Bronchial epithelial cell (primary cell): ENCODE measurements at regions not wholly inside any gene's neighbourhood (a gene's known extent, or its start where the extent isn't known, plus 50 kb on each side); places are given as distances from the start of the nearest gene placed in this dataset.
A peak's percentile ranks its signal among the peaks of the same experiment; 100 is the strongest.

Source experiments
- DNase-seq: peaks from one replicate; pipeline ENCODE4 v3.0.0-alpha.2; 2010; ENCODE audit warnings: low read depth
- FAIRE-seq: peaks from 2 replicates; lab custom pipeline; 2011; peaks lifted over from hg19 to GRCh38; lab: Jason Lieb, UNC
- H3K27me3 ChIP-seq: 2 replicates; pipeline ENCODE4 v1.5.1; 2011; ENCODE audit warnings: low read length; ENCODE audit not compliant: control insufficient read depth, insufficient read depth
- H3K36me3 ChIP-seq: 2 replicates; pipeline ENCODE4 v1.5.1; 2011; ENCODE audit warnings: low read length; ENCODE audit not compliant: control insufficient read depth, insufficient read depth
- H3K4me3 ChIP-seq: 2 replicates; pipeline ENCODE4 v1.5.1; 2011; ENCODE audit warnings: mild to moderate bottlenecking, low read depth, low read length, control low read depth
- TF ChIP-seq, protein P1 (sequence below): IDR thresholded peaks from 2 replicates; pipeline ENCODE4 v1.5.1; 2011; ENCODE audit warnings: mild to moderate bottlenecking, moderate library complexity, low read length, control low read depth, inconsistent platforms; ENCODE audit not compliant: insufficient read depth, severe bottlenecking

DNA sequence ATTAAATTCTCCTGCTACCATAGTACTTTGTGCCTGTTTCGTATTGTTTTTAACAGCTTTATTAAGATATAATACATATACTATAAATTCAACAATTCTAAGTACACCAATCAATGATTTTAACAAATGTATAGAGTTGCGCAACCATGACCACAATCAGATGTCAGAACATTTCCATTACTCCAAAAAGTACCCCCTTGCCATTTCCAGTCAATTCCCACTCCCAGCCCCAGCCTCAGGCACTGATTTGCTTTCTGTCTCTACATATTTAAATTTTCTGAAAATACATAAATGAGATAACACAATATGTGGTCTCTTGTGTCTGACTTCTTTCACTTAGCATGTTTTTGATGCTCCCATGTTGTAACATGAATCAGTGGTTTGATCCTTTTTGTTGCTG lies 193.9 kb downstream of the FIGN start:
- no peaks in the 10 kb centered on the region for H3K27me3 ChIP-seq
- TF ChIP-seq, protein P1, sequence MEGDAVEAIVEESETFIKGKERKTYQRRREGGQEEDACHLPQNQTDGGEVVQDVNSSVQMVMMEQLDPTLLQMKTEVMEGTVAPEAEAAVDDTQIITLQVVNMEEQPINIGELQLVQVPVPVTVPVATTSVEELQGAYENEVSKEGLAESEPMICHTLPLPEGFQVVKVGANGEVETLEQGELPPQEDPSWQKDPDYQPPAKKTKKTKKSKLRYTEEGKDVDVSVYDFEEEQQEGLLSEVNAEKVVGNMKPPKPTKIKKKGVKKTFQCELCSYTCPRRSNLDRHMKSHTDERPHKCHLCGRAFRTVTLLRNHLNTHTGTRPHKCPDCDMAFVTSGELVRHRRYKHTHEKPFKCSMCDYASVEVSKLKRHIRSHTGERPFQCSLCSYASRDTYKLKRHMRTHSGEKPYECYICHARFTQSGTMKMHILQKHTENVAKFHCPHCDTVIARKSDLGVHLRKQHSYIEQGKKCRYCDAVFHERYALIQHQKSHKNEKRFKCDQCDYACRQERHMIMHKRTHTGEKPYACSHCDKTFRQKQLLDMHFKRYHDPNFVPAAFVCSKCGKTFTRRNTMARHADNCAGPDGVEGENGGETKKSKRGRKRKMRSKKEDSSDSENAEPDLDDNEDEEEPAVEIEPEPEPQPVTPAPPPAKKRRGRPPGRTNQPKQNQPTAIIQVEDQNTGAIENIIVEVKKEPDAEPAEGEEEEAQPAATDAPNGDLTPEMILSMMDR, result no peak
- DNase-seq (no peak), FAIRE-seq (no peak)
- no peaks in the 10 kb centered on the region for H3K36me3 ChIP-seq
- H3K4me3 ChIP-seq, result no peak overlapping the region

GRCh38 chr2:163541495-163541894 lies 194.3 kb downstream of the FIGN start:
- Histone ChIP-seq H3K36me3 (no peaks in the 10 kb centered on the region), H3K4me3 (no peak overlapping the region), H3K27me3 (no peaks in the 10 kb centered on the region)
- DNase-seq (no peak), FAIRE-seq (no peak)
- TF ChIP-seq, protein P1, result no peak

DNA sequence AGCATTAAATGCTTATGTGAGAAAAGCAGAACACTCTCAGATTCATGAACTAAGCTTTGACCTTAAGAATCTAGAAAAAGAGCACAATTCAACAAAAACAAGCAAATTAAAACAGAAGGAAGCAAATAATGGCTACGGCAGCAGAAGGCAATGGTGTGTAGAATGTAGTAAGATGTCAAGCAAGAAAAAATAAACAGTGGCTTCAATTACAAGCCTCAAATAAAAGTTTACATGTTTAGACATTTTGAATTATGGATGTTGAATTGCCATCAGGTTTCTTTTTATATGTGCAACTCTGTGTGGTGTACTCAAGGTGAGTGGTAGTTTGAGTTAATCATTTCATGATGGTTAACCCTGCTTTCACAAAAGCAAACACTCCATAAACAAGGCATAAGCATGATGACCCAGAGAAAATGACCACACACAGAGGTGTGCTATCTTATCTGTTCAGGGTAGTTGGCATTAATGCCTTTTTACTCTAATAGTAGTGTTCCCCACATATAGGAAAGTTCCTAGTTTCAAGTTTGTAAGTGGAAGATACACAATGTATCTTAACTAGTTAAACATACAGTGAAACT lies 207.1 kb downstream of the FIGN start:
- no peak overlapping the region for H3K4me3 ChIP-seq
- DNase-seq (no peak), FAIRE-seq (no peak)
- TF ChIP-seq, protein P1, result no peak
- no peaks in the 10 kb centered on the region for H3K36me3 ChIP-seq
- H3K27me3 ChIP-seq, result no peaks in the 10 kb centered on the region

GRCh38 chr2:163527381-163527780 lies 208.4 kb downstream of the FIGN start:
- no peaks in the 10 kb centered on the region for H3K36me3 ChIP-seq
- H3K4me3 ChIP-seq, result no peak overlapping the region
- DNase-seq (peak; percentile 31), FAIRE-seq (no peak)
- no peaks in the 10 kb centered on the region for H3K27me3 ChIP-seq
- TF ChIP-seq, protein P1, result no peak

DNA sequence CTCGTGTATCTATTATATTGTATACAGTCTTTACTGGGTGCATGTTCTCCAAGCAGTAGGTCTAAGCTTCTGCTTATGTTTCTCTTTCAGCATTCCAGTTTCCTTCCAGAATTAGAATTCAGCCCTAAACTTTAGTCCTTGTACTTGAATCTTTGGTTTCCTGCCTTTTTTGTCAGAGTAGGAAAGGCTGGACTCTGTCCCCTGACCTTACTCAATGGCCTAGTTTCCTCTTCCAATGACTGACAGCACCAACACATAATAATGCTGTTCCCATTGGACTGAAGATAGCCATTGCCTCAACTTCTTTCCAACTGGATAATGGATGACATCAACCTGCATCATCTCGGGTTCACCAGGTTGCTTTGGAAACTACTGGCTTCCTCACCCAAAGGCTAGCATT lies 217.0 kb downstream of the FIGN start:
- DNase-seq (no peak), FAIRE-seq (peak; percentile 79)
- Histone ChIP-seq H3K4me3 (no peak overlapping the region), H3K36me3 (no peaks in the 10 kb centered on the region), H3K27me3 (no peaks in the 10 kb centered on the region)
- TF ChIP-seq, protein P1, result no peak

DNA sequence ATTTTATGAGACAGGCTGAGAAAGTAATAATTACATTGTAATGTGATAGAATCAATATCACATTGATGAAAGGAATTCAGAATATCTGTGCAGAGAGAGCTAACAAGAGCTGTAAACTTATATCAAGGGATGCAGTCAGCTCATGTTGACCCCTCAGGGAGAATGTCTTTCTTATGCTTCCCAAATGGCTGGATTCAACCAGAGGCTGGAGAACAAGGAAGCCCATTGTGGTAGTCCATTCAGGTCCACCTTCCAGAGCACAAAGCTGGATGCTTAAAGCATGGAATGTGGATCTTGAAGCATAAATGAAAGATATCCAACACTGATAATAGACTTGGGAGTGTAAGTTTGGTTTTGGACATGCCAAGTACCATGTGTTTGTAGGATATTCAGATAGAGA lies 220.0 kb downstream of the FIGN start:
- Histone ChIP-seq H3K27me3 (no peaks in the 10 kb centered on the region), H3K36me3 (no peaks in the 10 kb centered on the region), H3K4me3 (no peak overlapping the region)
- DNase-seq (no peak), FAIRE-seq (no peak)
- TF ChIP-seq, protein P1, result no peak
